Brain pericyte (primary cell): ENCODE measurements at regions not wholly inside any gene's neighbourhood (a gene's known extent, or its start where the extent isn't known, plus 50 kb on each side); places are given as distances from the start of the nearest gene placed in this dataset.

ENCODE experiments used
- DNase-seq: peaks from one replicate; pipeline ENCODE4 v3.0.0-alpha.2; 2012; ENCODE audit warnings: low read depth, low spot score

DNA sequence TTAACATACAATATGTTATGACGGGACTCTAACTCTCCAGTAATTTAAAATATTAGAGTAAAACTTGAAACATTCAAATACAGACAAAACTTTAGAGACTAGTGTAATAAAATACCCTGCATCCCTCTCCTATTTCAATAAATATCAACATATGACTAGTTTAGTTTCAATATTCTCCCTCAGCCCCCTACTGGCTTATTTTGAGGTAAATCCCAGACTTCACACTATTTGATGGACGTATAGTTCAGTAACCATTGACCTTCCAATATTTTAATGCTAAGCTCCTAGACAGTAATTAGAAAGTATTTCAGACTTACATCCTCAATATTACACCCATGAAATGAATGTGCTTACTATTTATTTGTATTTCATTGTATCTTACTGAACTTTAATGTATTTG is 180.7 kb upstream of the STARD13 start:
- no peak for DNase-seq

- no peak for DNase-seq
Measured at GRCh38 chr13:33467556-33467955, 182.0 kb upstream of the STARD13 start.

- DNase-seq: no peak
Measured at GRCh38 chr13:33471204-33471603, 185.6 kb upstream of the STARD13 start.

- no peak for DNase-seq
Measured at GRCh38 chr13:33472446-33472845, 186.9 kb upstream of the STARD13 start.

DNA sequence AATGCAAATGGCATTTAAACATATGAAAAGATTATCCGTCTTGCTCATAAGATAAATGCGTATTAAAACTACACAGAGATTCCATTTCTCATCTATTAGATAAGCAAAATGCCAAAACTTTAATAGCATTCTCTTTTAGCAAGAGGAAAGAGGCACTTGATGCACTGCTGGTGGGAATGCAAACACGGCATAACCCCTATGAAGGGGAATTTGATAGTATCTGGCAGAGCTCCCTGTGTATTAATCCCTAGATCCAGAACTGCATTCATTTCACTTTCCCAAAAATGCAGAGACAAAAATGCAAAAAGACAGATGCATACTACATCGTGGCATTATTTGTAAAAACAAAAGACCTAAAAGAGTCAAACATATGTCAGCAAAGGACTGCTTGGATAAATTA is 193.6 kb upstream of the STARD13 start:
- no peak for DNase-seq

GRCh38 chr13:33480561-33480960 is 195.0 kb upstream of the STARD13 start:
- no peak for DNase-seq

- no peak for DNase-seq
Measured at GRCh38 chr13:33483471-33483870, 197.9 kb upstream of the STARD13 start.

DNA sequence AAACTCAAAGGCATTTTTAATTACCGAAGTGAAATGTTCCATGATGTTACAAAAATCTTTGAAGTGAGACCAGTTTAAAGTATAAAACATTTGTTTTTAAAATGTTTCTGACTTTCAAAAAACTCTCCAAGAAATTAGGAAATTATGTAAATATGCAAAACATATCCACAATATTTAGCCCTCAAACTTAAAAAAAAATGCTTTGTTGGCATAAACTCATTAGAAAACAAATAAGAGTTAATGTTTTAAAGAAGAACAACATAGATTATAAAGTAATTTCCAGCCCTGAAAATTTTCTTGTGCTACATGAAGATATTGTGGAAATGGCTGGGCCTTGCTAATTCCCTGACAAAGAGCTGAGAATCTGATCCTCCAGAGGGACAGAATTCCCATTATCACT is 199.7 kb upstream of the STARD13 start:
- DNase-seq: no peak

DNA sequence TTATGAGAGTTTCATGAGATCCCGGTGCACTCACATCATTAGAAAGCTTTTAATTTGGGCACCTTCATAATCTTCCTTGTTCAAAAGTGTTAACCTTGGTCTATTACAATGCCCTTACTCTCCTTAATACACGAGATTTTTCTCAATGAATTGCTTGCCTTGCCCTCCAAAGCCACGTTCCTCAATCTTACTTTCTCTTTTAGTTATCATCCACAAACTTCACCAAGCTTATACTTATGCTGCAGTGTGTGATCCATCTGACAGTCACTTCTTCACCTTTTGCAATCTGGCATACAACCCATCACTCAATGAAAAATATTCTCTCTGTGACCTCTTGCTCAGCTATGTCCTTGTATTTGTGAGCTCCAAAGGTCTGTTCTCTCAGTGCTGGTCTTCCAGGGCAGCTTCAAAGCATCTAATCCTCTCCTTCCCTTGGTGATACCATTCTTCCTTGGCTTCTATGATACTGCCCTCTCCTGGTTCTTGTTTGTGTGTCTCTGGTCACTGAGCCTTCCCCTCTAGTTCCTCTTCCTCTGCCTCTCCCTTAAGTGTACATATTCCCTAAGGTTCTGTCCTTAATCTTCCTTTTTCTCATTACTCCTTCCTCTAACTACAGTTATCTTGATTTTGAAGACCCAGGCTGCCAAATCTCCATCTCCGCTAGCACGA is 202.2 kb upstream of the STARD13 start:
- no peak for DNase-seq

DNA sequence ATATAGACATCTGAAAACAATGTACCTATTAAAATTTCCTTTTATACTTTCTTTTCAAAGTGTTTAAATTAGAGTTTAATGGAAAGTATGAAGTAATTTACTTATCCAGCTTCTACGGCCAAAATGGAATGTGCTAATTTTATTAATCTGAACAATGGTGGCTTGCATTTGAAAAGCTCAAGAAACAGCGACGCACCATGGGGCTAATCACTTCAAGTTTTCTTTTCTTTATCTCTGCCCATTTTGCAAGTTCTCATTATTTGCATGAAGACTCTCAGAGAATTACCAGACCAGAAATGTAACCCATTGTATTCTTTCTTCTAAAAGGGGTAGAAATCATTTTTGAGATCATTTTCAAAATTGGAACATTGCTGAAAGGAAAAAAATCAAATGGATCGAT is 204.0 kb upstream of the STARD13 start:
- no peak for DNase-seq

- DNase-seq: no peak
Measured at GRCh38 chr13:33490461-33491327, 205.1 kb upstream of the STARD13 start.

- no peak for DNase-seq
Measured at GRCh38 chr13:33493672-33494365, 208.3 kb upstream of the STARD13 start.

- peak; percentile 77 for DNase-seq
Measured at GRCh38 chr13:33494596-33495204, 209.1 kb upstream of the STARD13 start.

- no peak for DNase-seq
Measured at GRCh38 chr13:33496336-33496735, 210.8 kb upstream of the STARD13 start.

DNA sequence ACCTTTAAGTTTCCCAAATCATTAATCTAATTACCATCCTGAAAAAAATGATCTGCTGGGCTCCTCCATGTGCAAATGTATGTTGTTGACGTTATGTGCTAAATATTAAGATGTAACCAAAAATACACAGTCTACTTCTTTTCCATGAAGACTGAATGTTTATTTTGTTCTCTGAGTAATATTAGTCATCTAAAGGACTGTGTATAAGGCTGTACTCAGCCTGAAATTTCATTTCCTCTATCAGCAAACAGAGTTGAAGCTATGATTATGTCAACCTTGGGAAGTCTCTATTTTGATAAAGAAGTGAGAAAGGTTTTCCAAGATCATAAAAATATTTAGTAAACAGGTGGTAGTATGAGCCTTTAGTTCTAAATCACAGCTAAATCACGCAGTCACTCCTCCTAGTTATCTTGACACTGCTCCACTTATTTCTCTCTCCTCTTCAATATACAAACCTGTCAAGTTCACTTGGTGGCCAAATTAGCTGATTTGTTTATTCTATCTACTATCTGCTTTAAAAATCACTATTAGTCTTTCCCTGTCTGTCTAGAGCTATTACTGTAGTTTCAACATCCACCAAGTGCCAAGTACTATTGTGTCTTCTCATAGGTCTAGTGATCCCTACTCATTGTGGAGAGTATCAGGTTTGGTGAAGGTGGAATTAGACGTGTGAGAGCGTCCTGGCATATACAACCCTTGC is 211.7 kb upstream of the STARD13 start:
- DNase-seq: no peak

DNA sequence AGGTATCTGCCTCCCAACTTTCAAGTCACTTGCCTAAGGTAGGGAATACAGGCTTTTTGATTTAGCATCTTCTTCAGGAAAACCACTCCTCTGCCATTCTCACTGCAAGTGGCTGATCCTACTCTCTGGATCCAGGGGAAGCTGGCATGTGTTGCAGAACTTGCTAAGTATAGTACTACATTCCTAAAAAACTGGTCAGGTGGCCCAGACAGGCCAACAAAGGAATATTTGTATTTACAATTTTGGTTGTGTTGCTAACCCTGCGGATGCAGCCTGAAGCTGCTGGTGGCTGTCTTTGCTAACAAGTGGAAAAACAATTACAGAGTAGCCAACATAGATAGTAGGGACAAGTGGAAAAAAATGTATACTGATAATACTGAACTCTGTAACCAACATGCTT is 222.5 kb upstream of the STARD13 start:
- DNase-seq: no peak

- DNase-seq: no peak
Measured at GRCh38 chr13:33509642-33510229, 224.2 kb upstream of the STARD13 start.

DNA sequence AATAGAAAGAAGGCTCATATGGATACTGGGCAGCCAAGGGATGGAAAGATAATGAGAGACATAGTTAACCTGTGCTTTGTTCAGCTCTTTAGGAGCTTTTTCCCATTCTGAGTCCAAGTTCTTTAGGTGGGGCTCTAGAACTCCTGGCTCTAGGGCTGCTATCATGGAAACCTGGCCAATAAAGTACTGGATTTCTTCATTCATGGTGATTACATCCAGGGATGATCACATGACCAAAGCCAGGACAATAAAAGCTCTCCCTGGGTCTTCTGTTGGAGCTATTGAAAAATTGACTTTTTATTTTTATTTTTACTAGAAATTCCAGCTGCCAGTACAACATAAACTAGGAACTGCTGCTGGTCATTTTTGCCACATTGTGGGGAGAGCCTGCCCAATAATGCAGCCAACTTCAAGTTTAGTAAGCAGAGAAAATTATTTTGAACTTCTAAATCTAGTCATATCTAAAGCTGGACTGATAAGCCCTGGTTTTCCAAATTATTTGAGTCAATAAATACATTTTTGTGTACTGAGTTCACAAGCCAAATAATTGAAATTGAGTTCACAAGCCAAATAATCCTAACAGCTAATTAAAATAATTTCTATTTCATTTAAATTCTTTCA is 224.9 kb upstream of the STARD13 start:
- DNase-seq: no peak

DNA sequence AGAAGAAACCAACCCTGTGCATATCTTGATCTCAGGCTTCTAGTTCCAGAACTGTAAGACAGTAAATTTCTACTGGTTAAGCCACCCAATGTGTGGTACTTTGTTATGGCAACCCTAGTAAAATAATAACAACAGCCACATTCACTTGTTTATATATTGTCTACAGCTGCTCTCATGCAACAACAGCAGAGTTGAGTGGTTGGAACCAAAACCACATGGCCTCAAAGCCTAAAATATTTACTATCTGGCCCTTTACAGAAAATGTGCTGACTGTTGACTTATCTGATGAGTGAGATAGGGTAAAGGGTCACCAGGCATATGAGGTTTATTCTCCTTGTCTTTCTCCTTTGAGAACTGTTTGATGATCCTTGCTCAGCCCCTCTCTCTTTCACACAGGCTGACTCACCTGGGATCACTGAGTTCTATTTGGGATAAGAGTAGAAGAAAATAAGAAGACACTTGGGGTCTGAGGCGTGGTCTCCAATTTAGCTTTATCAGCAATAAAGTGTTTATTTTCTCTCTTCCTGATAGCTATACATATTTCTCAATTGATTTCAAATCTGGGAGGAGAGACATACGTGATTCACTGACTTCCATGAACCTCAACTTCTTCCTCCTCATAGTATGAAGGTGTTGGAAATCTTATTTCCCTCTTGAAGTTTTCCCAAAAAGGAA is 227.5 kb upstream of the STARD13 start:
- DNase-seq: no peak

DNA sequence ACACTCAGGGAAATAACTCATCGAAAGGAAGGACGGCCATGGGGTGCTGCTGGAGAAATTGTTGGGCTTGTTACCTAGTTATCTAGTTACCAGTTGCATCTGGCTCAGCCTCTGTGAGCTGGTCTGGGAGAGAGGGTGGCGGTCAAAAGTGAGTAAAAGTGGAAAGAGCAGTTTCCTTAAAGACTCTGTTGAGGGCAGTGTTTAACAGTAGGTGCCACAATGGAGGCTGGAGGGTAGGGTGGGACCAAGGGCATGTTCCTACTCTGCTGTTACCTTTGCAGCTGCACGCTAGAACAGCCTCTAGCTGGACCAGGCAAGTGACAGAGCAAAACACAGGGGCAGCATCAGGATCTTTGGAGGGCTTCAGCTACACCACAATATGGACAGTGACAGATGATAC is 228.8 kb upstream of the STARD13 start:
- DNase-seq: no peak
